ENCODE measurements at regions not wholly inside any gene's neighbourhood (a gene's known extent, or its start where the extent isn't known, plus 50 kb on each side); places are given as distances from the start of the nearest gene placed in this dataset.

DNA sequence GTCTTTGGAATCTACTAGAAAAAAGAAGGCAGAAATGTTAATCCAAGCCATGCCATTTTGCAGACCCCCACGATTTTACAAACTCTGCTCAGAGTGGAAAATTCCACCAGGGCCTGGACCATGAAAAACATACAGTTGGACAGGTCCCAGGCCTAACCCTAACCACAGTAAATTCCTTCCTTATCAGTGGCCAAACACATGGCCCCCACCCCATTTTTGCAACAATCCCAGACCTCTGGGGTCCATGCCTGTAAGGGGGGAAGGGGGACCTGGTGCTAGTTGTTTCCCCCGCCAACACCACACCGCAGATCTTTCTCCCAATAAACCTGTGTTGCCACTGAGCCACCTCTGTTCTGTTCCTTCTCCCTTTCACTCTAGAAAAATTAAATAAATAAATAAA lies 1352.7 kb downstream of the AMY1C start:
- no peak for DNase-seq (ENCODE audit: low read depth)
- H3K4me3 ChIP-seq (ENCODE audit: low read depth, low read length): no peak overlapping the region
- TF ChIP-seq, protein P1, sequence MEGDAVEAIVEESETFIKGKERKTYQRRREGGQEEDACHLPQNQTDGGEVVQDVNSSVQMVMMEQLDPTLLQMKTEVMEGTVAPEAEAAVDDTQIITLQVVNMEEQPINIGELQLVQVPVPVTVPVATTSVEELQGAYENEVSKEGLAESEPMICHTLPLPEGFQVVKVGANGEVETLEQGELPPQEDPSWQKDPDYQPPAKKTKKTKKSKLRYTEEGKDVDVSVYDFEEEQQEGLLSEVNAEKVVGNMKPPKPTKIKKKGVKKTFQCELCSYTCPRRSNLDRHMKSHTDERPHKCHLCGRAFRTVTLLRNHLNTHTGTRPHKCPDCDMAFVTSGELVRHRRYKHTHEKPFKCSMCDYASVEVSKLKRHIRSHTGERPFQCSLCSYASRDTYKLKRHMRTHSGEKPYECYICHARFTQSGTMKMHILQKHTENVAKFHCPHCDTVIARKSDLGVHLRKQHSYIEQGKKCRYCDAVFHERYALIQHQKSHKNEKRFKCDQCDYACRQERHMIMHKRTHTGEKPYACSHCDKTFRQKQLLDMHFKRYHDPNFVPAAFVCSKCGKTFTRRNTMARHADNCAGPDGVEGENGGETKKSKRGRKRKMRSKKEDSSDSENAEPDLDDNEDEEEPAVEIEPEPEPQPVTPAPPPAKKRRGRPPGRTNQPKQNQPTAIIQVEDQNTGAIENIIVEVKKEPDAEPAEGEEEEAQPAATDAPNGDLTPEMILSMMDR (IDR thresholded peaks at IDR 0.05; ENCODE audit: low read depth, low read length, missing control alignments): no peak
- in situ Hi-C loops (cut with HindIII; ENCODE audit: low sequenced_read_pairs): no loop called here

DNA sequence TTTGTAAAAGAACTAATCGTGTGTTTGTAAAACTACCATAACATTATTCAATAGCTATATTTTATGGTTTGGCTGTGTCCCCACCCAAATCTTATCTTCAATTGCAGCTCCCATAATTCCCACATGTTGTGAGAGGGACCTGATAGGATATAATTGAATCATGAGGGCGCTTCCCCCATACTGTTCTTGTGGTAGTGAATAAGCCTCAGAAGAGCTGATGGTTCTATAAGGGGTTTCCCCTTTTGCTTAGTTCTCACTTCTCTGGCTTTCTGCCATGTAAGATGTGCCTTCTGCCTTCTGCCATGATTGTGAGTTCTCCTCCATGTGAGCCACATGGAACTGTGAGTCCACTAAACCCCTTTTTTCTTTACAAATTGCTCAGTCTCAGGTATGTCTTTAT lies 1372.3 kb downstream of the AMY1C start:
- TF ChIP-seq, protein P1 (IDR thresholded peaks at IDR 0.05; ENCODE audit: low read depth, low read length, missing control alignments): no peak
- DNase-seq (ENCODE audit: low read depth): no peak
- no peak overlapping the region for H3K4me3 ChIP-seq (ENCODE audit: low read depth, low read length)
- in situ Hi-C loops (cut with HindIII; ENCODE audit: low sequenced_read_pairs): no loop called here

DNA sequence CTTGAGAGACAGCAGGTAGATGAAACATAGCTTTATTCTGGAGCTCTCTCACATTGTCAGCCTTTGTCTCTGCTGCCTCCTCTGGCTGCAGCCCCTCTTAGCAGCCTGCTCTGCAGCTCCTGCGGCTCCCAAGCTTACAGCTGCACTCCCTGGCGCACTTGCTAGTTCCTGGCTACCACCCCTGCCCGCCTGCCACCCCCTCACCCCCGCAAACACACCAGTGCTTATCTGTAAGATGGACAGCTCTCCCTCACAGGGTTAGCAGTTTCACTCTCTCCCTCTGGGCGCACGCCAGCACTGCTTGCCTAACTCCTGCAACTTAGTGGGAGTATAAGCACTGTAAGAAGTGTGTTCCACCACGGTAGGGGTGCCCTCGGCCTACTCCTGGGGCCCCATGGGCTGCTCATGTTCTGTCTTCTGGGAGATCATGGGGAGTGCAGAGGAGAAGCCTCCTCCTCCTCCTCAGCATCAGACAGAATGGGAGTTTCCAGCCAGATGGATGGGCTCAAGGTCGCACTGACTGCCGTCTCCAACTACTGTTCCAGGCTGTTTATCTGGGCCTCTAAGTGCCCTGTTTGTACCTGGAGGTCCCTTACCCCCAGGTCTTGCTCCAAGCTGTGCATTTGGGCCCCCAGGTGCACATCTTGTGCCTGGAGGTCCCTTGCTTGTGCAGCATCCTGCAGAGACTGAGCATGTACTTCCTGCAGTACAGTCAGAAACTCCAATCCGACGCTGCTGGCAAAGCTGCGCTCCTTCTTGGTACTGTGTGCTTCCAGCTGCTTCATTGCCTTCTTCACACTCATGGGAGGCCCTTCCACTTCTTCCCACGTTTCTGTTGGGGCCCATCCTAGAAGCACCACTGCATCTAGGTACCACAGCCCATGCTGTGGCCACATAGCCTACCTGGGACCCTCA lies 1388.1 kb downstream of the AMY1C start:
- DNase-seq (ENCODE audit: low read depth): no peak
- in situ Hi-C loops (cut with HindIII; ENCODE audit: low sequenced_read_pairs): no loop called here
- TF ChIP-seq, protein P1 (IDR thresholded peaks at IDR 0.05; ENCODE audit: low read depth, low read length, missing control alignments): peak; percentile 16
- H3K4me3 ChIP-seq (ENCODE audit: low read depth, low read length): no peak overlapping the region

DNA sequence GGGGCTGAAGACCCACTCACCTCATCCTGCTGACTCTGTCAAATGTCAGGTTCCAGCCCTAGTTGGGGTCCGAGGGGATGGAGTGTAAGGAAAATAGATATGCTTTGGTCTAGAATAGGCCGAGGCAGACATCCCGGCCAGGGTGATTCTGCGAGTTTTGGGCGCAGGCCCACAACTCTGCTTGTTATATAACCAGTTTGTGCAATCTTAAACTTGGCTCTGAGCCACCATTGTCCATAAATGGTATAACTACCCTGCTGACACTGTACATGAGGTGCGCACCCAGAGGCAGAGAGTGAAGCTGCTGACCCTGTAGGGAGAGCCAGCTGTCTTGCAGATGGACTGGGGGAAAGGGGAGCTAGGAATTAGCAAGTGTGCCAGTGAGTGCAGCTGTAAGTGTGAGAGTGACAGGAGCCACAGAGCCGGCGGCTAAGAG lies 1388.8 kb downstream of the AMY1C start:
- no peak overlapping the region for H3K4me3 ChIP-seq (ENCODE audit: low read depth, low read length)
- TF ChIP-seq, protein P1 (IDR thresholded peaks at IDR 0.05; ENCODE audit: low read depth, low read length, missing control alignments): no peak
- in situ Hi-C loops (cut with HindIII; ENCODE audit: low sequenced_read_pairs): no loop called here
- no peak for DNase-seq (ENCODE audit: low read depth)

DNA sequence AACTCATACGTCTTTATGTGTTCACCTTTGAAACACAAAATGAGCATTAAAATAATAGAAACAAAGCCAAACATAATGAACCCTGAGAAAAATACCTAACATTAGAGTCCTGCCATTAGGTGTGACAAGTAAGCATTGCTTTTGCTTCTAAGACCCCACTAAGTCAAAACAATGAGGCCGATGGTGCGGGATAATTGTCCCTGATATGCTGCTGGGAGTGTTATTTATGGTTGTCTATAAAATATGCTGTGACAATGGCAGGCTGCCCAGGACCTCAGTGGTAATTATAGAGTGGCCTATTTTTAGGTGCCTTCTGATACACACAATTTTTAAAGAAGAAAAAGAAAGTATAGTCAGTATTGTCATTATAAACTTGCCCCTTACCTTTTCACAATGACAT lies 1423.1 kb downstream of the AMY1C start:
- in situ Hi-C loops (cut with HindIII; ENCODE audit: low sequenced_read_pairs): no loop called here
- TF ChIP-seq, protein P1 (IDR thresholded peaks at IDR 0.05; ENCODE audit: low read depth, low read length, missing control alignments): no peak
- no peak overlapping the region for H3K4me3 ChIP-seq (ENCODE audit: low read depth, low read length)
- no peak for DNase-seq (ENCODE audit: low read depth)

DNA sequence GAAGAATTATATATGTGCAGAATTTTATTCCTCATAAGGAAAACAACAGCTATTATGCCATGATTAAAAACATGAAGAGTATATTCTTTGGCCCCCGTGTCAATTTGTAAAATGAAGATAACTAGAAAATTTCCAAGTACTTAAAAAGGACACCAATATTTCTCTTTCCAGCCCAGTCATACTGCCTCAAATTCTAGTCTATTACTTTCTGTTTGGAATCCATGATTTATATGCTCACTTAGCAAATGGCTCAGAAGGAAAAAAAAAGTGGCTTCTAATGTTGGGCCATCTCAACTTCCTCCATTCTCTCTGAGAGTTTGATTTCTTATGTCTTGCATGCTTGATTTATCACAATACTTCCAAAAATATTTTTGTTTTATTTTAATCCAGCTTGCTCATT lies 1431.1 kb downstream of the AMY1C start:
- DNase-seq (ENCODE audit: low read depth): no peak
- in situ Hi-C loops (cut with HindIII; ENCODE audit: low sequenced_read_pairs): no loop called here
- no peak overlapping the region for H3K4me3 ChIP-seq (ENCODE audit: low read depth, low read length)
- TF ChIP-seq, protein P1 (IDR thresholded peaks at IDR 0.05; ENCODE audit: low read depth, low read length, missing control alignments): no peak
